Brain microvascular endothelial cell (primary cell): ENCODE measurements at regions not wholly inside any gene's neighbourhood (a gene's known extent, or its start where the extent isn't known, plus 50 kb on each side); places are given as distances from the start of the nearest gene placed in this dataset.

Experiments
- DNase-seq: peaks from one replicate; pipeline ENCODE4 v3.0.0-alpha.2; 2020
- H3K27ac ChIP-seq: fragments of 250-450 bp; sonication (Bioruptor Pico); 2 replicates; pipeline ENCODE4 v1.5.1; 2020; ENCODE audit warnings: mild to moderate bottlenecking, moderate library complexity
- H3K27me3 ChIP-seq: fragments of 250-450 bp; sonication (Bioruptor Pico); replicated peaks from 2 replicates; pipeline ENCODE4 v1.5.1; 2020; ENCODE audit warnings: mild to moderate bottlenecking
- H3K36me3 ChIP-seq: fragments of 250-450 bp; sonication (Bioruptor Pico); replicated peaks from 2 replicates; pipeline ENCODE4 v1.5.1; 2020; ENCODE audit warnings: mild to moderate bottlenecking
- H3K4me3 ChIP-seq: 2 replicates; pipeline ENCODE4 v1.5.1; 2011; ENCODE audit warnings: low read depth, mild to moderate bottlenecking, control low read depth, low read length, moderate library complexity
- in situ Hi-C: cut with HindIII; loops from 2 replicates; pipeline ENCODE4 v1.10.0; 2017; ENCODE audit warnings: low sequenced_read_pairs, low pct_ligation_motif_present
- TF ChIP-seq, protein P1 (sequence below): IDR thresholded peaks from 2 replicates; pipeline ENCODE4 v1.5.1; 2011; ENCODE audit warnings: low read depth, mild to moderate bottlenecking, moderate library complexity, low read length, control low read depth, inconsistent platforms; ENCODE audit errors: missing control alignments

DNA sequence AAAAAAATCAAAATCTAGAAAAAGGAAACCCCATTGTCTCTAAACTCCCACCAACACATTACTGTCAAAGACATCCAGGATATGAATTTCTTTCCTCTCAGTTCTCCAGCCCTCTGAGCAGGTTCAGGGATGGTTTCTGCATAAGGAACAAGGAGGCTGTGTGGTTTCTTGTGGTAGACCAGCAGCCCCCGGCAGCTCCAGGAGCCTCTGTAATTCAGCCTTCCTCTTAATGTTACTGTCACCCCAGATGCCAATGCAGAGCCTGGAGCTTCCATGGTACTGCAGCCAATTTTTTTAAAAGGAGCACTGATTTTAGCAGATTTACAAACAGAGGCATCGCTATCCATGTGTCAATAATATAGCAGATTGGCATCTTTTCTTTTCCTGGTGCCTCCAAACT, 100.6 kb upstream of the FAM216B start:
- in situ Hi-C loops = no loop called here

DNA sequence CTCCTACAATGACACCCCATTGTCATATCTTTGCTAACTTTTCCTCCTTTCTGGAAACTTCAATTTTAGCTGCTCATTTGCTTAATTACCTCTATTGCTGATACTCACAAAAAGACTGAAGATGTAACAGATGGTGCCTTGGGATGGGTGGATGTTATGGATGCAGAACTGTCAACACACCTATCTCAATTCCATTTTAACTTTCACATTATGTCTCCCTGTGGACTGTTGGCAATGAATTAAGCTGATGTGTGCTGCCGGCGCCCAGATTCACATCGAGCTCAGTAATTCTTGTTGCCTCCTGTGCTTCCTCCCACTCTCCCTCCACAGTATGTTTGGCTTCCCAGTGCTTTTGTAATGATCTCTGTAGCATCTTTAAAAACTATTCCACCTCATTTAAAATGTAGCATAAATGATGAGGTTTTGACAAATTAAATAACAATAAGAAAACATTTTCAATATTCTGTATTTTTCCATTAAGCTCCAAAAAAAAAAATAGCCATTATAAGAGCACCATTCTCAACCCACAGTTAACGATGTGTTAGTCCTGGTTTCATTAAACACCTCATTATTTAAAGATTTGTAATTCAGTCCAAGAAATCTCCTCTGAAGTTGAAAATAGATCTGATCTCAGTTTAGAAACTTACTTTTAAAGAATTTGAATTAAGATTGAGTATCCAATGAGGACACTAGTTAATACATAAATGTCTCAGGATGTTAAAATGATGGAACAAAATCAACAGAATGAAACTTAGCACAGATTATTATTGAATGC, 99.9 kb upstream of the FAM216B start:
- H3K27me3 ChIP-seq = no peaks in the 10 kb centered on the region
- in situ Hi-C loops = no loop called here
- no peak overlapping the region for H3K27ac ChIP-seq
- no peak overlapping the region for H3K4me3 ChIP-seq
- TF ChIP-seq, protein P1, sequence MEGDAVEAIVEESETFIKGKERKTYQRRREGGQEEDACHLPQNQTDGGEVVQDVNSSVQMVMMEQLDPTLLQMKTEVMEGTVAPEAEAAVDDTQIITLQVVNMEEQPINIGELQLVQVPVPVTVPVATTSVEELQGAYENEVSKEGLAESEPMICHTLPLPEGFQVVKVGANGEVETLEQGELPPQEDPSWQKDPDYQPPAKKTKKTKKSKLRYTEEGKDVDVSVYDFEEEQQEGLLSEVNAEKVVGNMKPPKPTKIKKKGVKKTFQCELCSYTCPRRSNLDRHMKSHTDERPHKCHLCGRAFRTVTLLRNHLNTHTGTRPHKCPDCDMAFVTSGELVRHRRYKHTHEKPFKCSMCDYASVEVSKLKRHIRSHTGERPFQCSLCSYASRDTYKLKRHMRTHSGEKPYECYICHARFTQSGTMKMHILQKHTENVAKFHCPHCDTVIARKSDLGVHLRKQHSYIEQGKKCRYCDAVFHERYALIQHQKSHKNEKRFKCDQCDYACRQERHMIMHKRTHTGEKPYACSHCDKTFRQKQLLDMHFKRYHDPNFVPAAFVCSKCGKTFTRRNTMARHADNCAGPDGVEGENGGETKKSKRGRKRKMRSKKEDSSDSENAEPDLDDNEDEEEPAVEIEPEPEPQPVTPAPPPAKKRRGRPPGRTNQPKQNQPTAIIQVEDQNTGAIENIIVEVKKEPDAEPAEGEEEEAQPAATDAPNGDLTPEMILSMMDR = no peak
- no peak for DNase-seq
- no peaks in the 10 kb centered on the region for H3K36me3 ChIP-seq

More for the DNA sequence above, 100.6 kb upstream of the FAM216B start:
- Histone ChIP-seq H3K4me3 (no peak overlapping the region), H3K27ac (no peak overlapping the region), H3K27me3 (no peaks in the 10 kb centered on the region), H3K36me3 (no peaks in the 10 kb centered on the region)
- no peak for DNase-seq
- TF ChIP-seq, protein P1 = no peak

DNA sequence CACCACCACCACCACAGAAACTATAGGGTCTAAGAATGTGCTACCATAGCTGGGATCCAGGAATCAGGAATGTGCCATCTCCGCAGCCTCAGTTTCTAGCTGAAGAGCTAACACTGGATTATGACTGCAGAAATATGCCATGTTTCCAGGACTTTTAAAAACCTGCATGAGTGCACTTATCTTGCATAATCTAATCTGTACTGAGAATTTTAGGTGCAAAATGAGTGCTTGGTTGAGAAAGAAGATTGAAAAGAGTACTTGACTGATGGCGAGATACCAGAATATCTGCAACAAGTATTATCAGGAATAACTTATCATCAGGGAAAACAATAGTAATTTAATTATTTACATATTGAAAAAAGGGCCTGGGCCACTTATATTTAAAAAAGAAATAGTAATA, 97.2 kb upstream of the FAM216B start:
- Histone ChIP-seq H3K36me3 (no peaks in the 10 kb centered on the region), H3K27me3 (no peaks in the 10 kb centered on the region), H3K4me3 (no peak overlapping the region), H3K27ac (no peak overlapping the region)
- TF ChIP-seq, protein P1 = no peak
- in situ Hi-C loops = no loop called here
- no peak for DNase-seq

DNA sequence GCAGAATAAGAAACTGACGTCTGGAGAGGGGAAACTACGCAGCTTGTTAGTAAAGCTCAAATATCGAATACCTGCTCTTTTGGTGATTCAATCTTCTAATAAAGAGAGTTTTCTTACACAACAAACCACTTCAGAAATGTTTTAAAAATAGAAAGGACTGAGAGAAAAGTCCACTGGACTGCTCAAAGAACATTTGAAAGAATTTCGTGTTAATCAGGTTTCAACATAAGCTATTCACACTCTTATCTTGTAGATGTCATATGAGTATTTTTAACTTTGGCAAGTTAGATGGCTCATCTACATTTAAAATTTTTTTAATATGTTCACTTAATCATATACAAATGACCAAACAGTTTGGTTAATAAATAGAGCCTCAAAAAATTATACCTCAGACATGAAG, 95.6 kb upstream of the FAM216B start:
- in situ Hi-C loops = no loop called here
- DNase-seq = no peak
- H3K36me3 ChIP-seq = no peaks in the 10 kb centered on the region
- TF ChIP-seq, protein P1 = no peak
- H3K27ac ChIP-seq = no peak overlapping the region
- no peaks in the 10 kb centered on the region for H3K27me3 ChIP-seq
- H3K4me3 ChIP-seq = no peak overlapping the region

DNA sequence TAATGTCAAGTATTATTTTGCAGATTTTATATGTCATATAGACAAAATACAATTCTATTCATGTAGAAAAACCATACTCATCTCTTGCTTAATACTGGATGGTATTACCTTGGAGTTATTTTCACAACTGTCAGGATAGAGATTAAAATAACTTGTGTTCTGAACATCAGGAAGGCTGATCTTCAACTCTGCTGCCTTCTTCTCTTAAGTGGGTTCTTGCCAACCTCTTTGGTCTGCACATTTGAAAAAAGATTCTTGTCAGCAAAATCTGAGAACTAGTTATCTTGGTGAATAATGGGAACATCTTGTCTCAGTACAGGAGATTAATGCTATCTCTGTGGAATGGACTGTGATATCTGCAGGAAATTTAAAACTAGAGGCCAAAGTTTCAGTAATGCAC, 95.2 kb upstream of the FAM216B start:
- no peak overlapping the region for H3K27ac ChIP-seq

More for the DNA sequence above, 95.2 kb upstream of the FAM216B start:
- in situ Hi-C loops = no loop called here
- DNase-seq = no peak
- Histone ChIP-seq H3K4me3 (no peak overlapping the region), H3K27me3 (no peaks in the 10 kb centered on the region), H3K36me3 (no peaks in the 10 kb centered on the region)
- TF ChIP-seq, protein P1 = no peak
